GM21423 (cell line): ENCODE measurements at regions not wholly inside any gene's neighbourhood (a gene's known extent, or its start where the extent isn't known, plus 50 kb on each side); places are given as distances from the start of the nearest gene placed in this dataset.

Experiments used
- ATAC-seq: cut with Tn5 transposase; IDR thresholded peaks from one replicate; pipeline ENCODE4 v1.9.1; 2021; ENCODE audit warnings: mild to moderate bottlenecking, moderate library complexity; ENCODE audit not compliant: unreplicated experiment

GRCh38 chr13:44171156-44171555 lies 202.5 kb upstream of the SERP2 start:
- no peak for ATAC-seq

- ATAC-seq, result no peak
These were observed 201.8 kb upstream of the SERP2 start for GRCh38 chr13:44171861-44172260.

- ATAC-seq, result no peak
These were observed 201.3 kb upstream of the SERP2 start for GRCh38 chr13:44172281-44172810.

GRCh38 chr13:44174769-44175425 lies 198.7 kb upstream of the SERP2 start:
- no peak for ATAC-seq

- no peak for ATAC-seq
These were observed 197.5 kb upstream of the SERP2 start for GRCh38 chr13:44176173-44176572.

- no peak for ATAC-seq
These were observed 192.6 kb upstream of the SERP2 start for GRCh38 chr13:44180876-44181536.

- ATAC-seq, result no peak
These were observed 191.7 kb upstream of the SERP2 start for GRCh38 chr13:44181931-44182330.

GRCh38 chr13:44184740-44185139 lies 188.9 kb upstream of the SERP2 start:
- no peak for ATAC-seq

GRCh38 chr13:44188257-44188656 lies 185.4 kb upstream of the SERP2 start:
- ATAC-seq, result no peak

GRCh38 chr13:44189085-44189484 lies 184.5 kb upstream of the SERP2 start:
- ATAC-seq, result no peak

GRCh38 chr13:44191103-44191502 lies 182.5 kb upstream of the SERP2 start:
- no peak for ATAC-seq

GRCh38 chr13:44191504-44192171 lies 182.0 kb upstream of the SERP2 start:
- ATAC-seq, result no peak

- ATAC-seq, result no peak
These were observed 179.9 kb upstream of the SERP2 start for GRCh38 chr13:44193731-44194130.

GRCh38 chr13:44195245-44195644 lies 178.4 kb upstream of the SERP2 start:
- no peak for ATAC-seq

- ATAC-seq, result no peak
These were observed 177.3 kb upstream of the SERP2 start for GRCh38 chr13:44196196-44196751.

- ATAC-seq, result peak; percentile 66
These were observed 175.5 kb upstream of the SERP2 start for GRCh38 chr13:44197791-44198770.

GRCh38 chr13:44198826-44199225 lies 174.8 kb upstream of the SERP2 start:
- no peak for ATAC-seq

- no peak for ATAC-seq
These were observed 173.9 kb upstream of the SERP2 start for GRCh38 chr13:44199627-44200207.

GRCh38 chr13:44206434-44206833 lies 167.2 kb upstream of the SERP2 start:
- ATAC-seq, result no peak

GRCh38 chr13:44207476-44207875 lies 166.1 kb upstream of the SERP2 start:
- no peak for ATAC-seq
